Naive B cell (primary cell): ENCODE measurements at regions not wholly inside any gene's neighbourhood (a gene's known extent, or its start where the extent isn't known, plus 50 kb on each side); places are given as distances from the start of the nearest gene placed in this dataset.

Experiments
- ATAC-seq, 2 donors: fragments of 150-1000 bp; cut with Tn5 transposase; 2 replicates each; pipeline ENCODE4 v1.10.0; 2021; ENCODE audit warnings: low read depth in 2 of 2, mild to moderate bottlenecking in 2 of 2, moderate library complexity in 2 of 2
- DNase-seq: peaks from one replicate; pipeline ENCODE4 v3.0.0; 2022
- H3K27ac Mint-ChIP-seq, 6 donors: one replicate each; pipeline ENCODE4 v1.8.0; 2020 to 2022; ENCODE audit warnings: mild to moderate bottlenecking in 6 of 6, mixed read lengths in 6 of 6, moderate library complexity in 5 of 6, inconsistent platforms in 2 of 6
- H3K27me3 Mint-ChIP-seq, 3 donors: one replicate each; pipeline ENCODE4 v1.8.0; 2021 to 2022; ENCODE audit warnings: mixed read lengths in 3 of 3, mild to moderate bottlenecking in 1 of 3
- H3K36me3 Mint-ChIP-seq, 2 donors: one replicate each; pipeline ENCODE4 v1.8.0; 2020 to 2022; ENCODE audit warnings: mixed read lengths in 2 of 2, inconsistent platforms in 1 of 2, mild to moderate bottlenecking in 1 of 2
- H3K4me1 Mint-ChIP-seq, 3 donors: one replicate each; pipeline ENCODE4 v1.8.0; 2020 to 2022; ENCODE audit warnings: mixed read lengths in 3 of 3, inconsistent platforms in 1 of 3, mild to moderate bottlenecking in 1 of 3, moderate library complexity in 1 of 3
- H3K4me3 Mint-ChIP-seq, 8 donors: one replicate each; pipeline ENCODE4 v1.8.0; 2020 to 2022; ENCODE audit warnings: mild to moderate bottlenecking in 8 of 8, mixed read lengths in 8 of 8, moderate library complexity in 8 of 8, inconsistent platforms in 2 of 8
- H3K9me3 Mint-ChIP-seq, 7 donors: one replicate each; pipeline ENCODE4 v1.8.0; 2020 to 2022; ENCODE audit warnings: mixed read lengths in 7 of 7, mild to moderate bottlenecking in 5 of 7, inconsistent platforms in 2 of 7, moderate library complexity in 1 of 7

- DNase-seq = peak; percentile 33
- Mint-ChIP-seq H3K36me3 (peaks cover 0 to 3% of the 10 kb centered on the region in 2 donors), H3K9me3 (peaks cover 0 to 4% (median 0%) of the 10 kb centered on the region in 7 donors), H3K27me3 (peaks cover 29 to 37% (median 31%) of the 10 kb centered on the region in 3 donors), H3K4me3 (peak overlapping the region in 1 of 8 donors; percentile 38), H3K27ac (no peak overlapping the region), H3K4me1 (peaks cover 6 to 8% (median 6%) of the 10 kb centered on the region in 3 donors)
- ATAC-seq = peak; percentile 80 to 89
These were observed 81.8 kb downstream of the EMP1 start for GRCh38 chr12:13278249-13278787.

GRCh38 chr12:13277293-13277692 is 80.8 kb downstream of the EMP1 start:
- ATAC-seq (no peak), DNase-seq (no peak)
- H3K27me3 Mint-ChIP-seq = peaks cover 29 to 37% (median 31%) of the 10 kb centered on the region in 3 donors
- peaks cover 0 to 3% of the 10 kb centered on the region in 2 donors for H3K36me3 Mint-ChIP-seq
- peaks cover 0 to 4% (median 0%) of the 10 kb centered on the region in 7 donors for H3K9me3 Mint-ChIP-seq
- no peak overlapping the region for H3K27ac Mint-ChIP-seq
- H3K4me3 Mint-ChIP-seq = no peak overlapping the region
- peaks cover 6 to 8% (median 6%) of the 10 kb centered on the region in 3 donors for H3K4me1 Mint-ChIP-seq

GRCh38 chr12:13275241-13276085 is 78.9 kb downstream of the EMP1 start:
- ATAC-seq = no peak
- H3K27me3 Mint-ChIP-seq = peaks cover 29 to 53% (median 35%) of the 10 kb centered on the region in 3 donors
- H3K27ac Mint-ChIP-seq = no peak overlapping the region
- H3K9me3 Mint-ChIP-seq = peaks cover 0 to 4% (median 0%) of the 10 kb centered on the region in 7 donors
- peaks cover 0 to 3% of the 10 kb centered on the region in 2 donors for H3K36me3 Mint-ChIP-seq
- peaks cover 6 to 8% (median 6%) of the 10 kb centered on the region in 3 donors for H3K4me1 Mint-ChIP-seq
- no peak overlapping the region for H3K4me3 Mint-ChIP-seq
- no peak for DNase-seq

- Mint-ChIP-seq H3K4me3 (no peak overlapping the region), H3K27me3 (peaks cover 29 to 53% (median 35%) of the 10 kb centered on the region in 3 donors), H3K4me1 (peaks cover 4 to 6% (median 6%) of the 10 kb centered on the region in 3 donors), H3K9me3 (peaks cover 0 to 3% (median 0%) of the 10 kb centered on the region in 7 donors), H3K27ac (no peak overlapping the region), H3K36me3 (no peaks in the 10 kb centered on the region)
- DNase-seq (no peak), ATAC-seq (no peak)
These were observed 77.3 kb downstream of the EMP1 start for GRCh38 chr12:13273850-13274249.

GRCh38 chr12:13273097-13273496 is 76.6 kb downstream of the EMP1 start:
- DNase-seq (no peak), ATAC-seq (no peak)
- peaks cover 29 to 52% (median 32%) of the 10 kb centered on the region in 3 donors for H3K27me3 Mint-ChIP-seq
- peaks cover 2 to 4% (median 3%) of the 10 kb centered on the region in 3 donors for H3K4me1 Mint-ChIP-seq
- no peaks in the 10 kb centered on the region for H3K36me3 Mint-ChIP-seq
- peaks cover 0 to 7% (median 2%) of the 10 kb centered on the region in 7 donors for H3K9me3 Mint-ChIP-seq
- H3K27ac Mint-ChIP-seq = no peak overlapping the region
- H3K4me3 Mint-ChIP-seq = no peak overlapping the region

- ATAC-seq (no peak), DNase-seq (no peak)
- Mint-ChIP-seq H3K36me3 (peaks cover 0 to 5% of the 10 kb centered on the region in 2 donors), H3K27ac (no peak overlapping the region), H3K4me3 (no peak overlapping the region), H3K9me3 (peaks cover 2 to 16% (median 6%) of the 10 kb centered on the region in 7 donors), H3K4me1 (peaks cover 5 to 6% (median 5%) of the 10 kb centered on the region in 3 donors), H3K27me3 (peaks cover 16 to 38% (median 23%) of the 10 kb centered on the region in 3 donors)
These were observed 74.3 kb downstream of the EMP1 start for GRCh38 chr12:13270817-13271216.
